Caco-2 (cell line): ENCODE measurements at regions not wholly inside any gene's neighbourhood (a gene's known extent, or its start where the extent isn't known, plus 50 kb on each side); places are given as distances from the start of the nearest gene placed in this dataset.

Experiments used
- BruUV-seq: library from RNA; stranded (reverse); fragments of 400-500 nt; replicated peaks from 2 replicates; lab custom pipeline; 2021; lab: Mats Ljungman, UMichigan
- CTCF ChIA-PET: fragments of 300-600 bp; sonication (Branson Sonifier 250); formaldehyde crosslinking; loops from one replicate; lab custom pipeline; 2022; ENCODE audit warnings: antibody characterized with exemption; lab: Charles Lee
- POLR2A ChIA-PET: fragments of 300-600 bp; sonication (Branson Sonifier 250); formaldehyde crosslinking; loops from one replicate; lab custom pipeline; 2022; ENCODE audit warnings: antibody characterized with exemption; lab: Charles Lee
- DNase-seq, 2 experiments: peaks; one replicate each; pipeline versions ENCODE4 v3.0.0 to v3.0.0-alpha.2; 2020 to 2022
- H3K27me3 ChIP-seq: replicated peaks from 2 replicates; pipeline ENCODE4 v1.6.0; 2011; ENCODE audit warnings: low read length; ENCODE audit not compliant: control insufficient read depth, insufficient read depth
- H3K36me3 ChIP-seq: 2 replicates; pipeline ENCODE4 v1.5.1; 2011; ENCODE audit warnings: low read length; ENCODE audit not compliant: control insufficient read depth, insufficient read depth
- H3K4me1 ChIP-seq: fragments of 250-450 bp; sonication (Bioruptor Pico); 2 replicates; pipeline ENCODE4 v1.5.1; 2020; ENCODE audit warnings: mild to moderate bottlenecking
- H3K4me3 ChIP-seq: 2 replicates; pipeline ENCODE4 v1.5.1; 2011; ENCODE audit warnings: low read depth, mild to moderate bottlenecking, control low read depth, low read length
- H3K9me3 ChIP-seq: fragments of 250-450 bp; sonication (Bioruptor Pico); 2 replicates; pipeline ENCODE4 v1.5.1; 2020; ENCODE audit warnings: mild to moderate bottlenecking, moderate library complexity
- H3K27ac Mint-ChIP-seq: one replicate; pipeline ENCODE4 v1.8.0; 2022; ENCODE audit warnings: mixed read lengths; ENCODE audit not compliant: unreplicated experiment
- H3K27me3 Mint-ChIP-seq: one replicate; pipeline ENCODE4 v1.8.0; 2022; ENCODE audit warnings: mixed read lengths; ENCODE audit not compliant: insufficient read depth, unreplicated experiment
- H3K36me3 Mint-ChIP-seq: one replicate; pipeline ENCODE4 v1.8.0; 2022; ENCODE audit warnings: mild to moderate bottlenecking, mixed read lengths; ENCODE audit not compliant: insufficient read depth, unreplicated experiment
- H3K4me1 Mint-ChIP-seq: one replicate; pipeline ENCODE4 v1.8.0; 2022; ENCODE audit warnings: low read depth, mixed read lengths; ENCODE audit not compliant: unreplicated experiment
- H3K4me3 Mint-ChIP-seq: one replicate; pipeline ENCODE4 v1.8.0; 2022; ENCODE audit warnings: mild to moderate bottlenecking, moderate library complexity, mixed read lengths; ENCODE audit not compliant: unreplicated experiment
- H3K9me3 Mint-ChIP-seq: one replicate; pipeline ENCODE4 v1.8.0; 2022; ENCODE audit warnings: mixed read lengths; ENCODE audit not compliant: unreplicated experiment
- intact Hi-C: fragments of 100-400 bp; cut with micrococcal nuclease; formaldehyde crosslinking; loops from one replicate; pipeline ENCODE4 v1.10.0; 2022; ENCODE audit not compliant: unreplicated experiment
- TF ChIP-seq, protein P1 (sequence below), 2 experiments: fragments of 200-600 bp in 1 of 2; IDR thresholded peaks; 1 replicate in 1 of 2; 2 replicates in 1 of 2; pipeline versions ENCODE4 v1.5.1 to v1.8.0; 2011 to 2022; ENCODE audit warnings: antibody characterized with exemption in 1 of 2, control low read depth in 1 of 2, inconsistent platforms in 1 of 2, low read depth in 1 of 2, low read length in 1 of 2, mild to moderate bottlenecking in 1 of 2, moderate library complexity in 1 of 2; ENCODE audit not compliant: insufficient read depth in 1 of 2, severe bottlenecking in 1 of 2, unreplicated experiment in 1 of 2

DNA sequence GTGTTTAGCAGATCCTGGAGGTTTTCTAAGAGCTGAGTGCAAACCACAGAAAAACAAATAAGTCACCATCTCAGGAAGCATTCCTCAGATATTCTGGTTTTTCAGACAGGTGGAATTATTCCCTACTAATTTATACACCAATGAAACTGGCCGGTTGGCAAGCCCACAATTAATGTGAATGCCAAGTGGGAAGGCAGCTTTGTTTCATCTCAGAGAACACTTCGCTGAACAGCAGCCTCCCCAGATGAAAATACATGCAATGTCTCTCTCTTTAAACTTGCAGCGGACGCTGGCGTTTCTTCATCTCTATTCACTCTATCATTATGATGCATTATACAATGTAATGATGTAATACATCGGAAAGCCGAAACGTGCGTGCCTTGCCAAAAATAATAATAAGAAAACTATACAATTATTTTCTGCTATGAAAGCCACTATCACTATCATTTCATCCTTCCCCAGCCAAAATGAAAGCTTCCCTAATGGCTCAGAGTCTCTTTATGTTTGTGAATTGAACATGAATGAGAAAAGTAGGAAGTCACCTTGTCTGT, 649.4 kb downstream of the BCL11A start:
- intact Hi-C loops: no loop called here
- Mint-ChIP-seq H3K4me1 (no peaks in the 10 kb centered on the region), H3K36me3 (no peaks in the 10 kb centered on the region), H3K27ac (no peak overlapping the region), H3K27me3 (peaks cover 6% of the 10 kb centered on the region), H3K4me3 (no peak overlapping the region), H3K9me3 (no peaks in the 10 kb centered on the region)
- TF ChIP-seq, protein P1, sequence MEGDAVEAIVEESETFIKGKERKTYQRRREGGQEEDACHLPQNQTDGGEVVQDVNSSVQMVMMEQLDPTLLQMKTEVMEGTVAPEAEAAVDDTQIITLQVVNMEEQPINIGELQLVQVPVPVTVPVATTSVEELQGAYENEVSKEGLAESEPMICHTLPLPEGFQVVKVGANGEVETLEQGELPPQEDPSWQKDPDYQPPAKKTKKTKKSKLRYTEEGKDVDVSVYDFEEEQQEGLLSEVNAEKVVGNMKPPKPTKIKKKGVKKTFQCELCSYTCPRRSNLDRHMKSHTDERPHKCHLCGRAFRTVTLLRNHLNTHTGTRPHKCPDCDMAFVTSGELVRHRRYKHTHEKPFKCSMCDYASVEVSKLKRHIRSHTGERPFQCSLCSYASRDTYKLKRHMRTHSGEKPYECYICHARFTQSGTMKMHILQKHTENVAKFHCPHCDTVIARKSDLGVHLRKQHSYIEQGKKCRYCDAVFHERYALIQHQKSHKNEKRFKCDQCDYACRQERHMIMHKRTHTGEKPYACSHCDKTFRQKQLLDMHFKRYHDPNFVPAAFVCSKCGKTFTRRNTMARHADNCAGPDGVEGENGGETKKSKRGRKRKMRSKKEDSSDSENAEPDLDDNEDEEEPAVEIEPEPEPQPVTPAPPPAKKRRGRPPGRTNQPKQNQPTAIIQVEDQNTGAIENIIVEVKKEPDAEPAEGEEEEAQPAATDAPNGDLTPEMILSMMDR (IDR thresholded peaks at IDR 0.05; ENCODE audit: insufficient read depth in 1 of 2, low read depth in 1 of 2, low read length in 1 of 2, severe bottlenecking in 1 of 2, unreplicated experiment in 1 of 2): no peak
- no TSS peak for BruUV-seq
- no peak overlapping the region for H3K4me3 ChIP-seq
- H3K4me1 ChIP-seq: no peaks in the 10 kb centered on the region
- no peaks in the 10 kb centered on the region for H3K9me3 ChIP-seq
- ChIA-PET CTCF (no interaction called here), POLR2A (no interaction called here)
- no peak for DNase-seq
- H3K27me3 ChIP-seq: no peaks in the 10 kb centered on the region
- no peaks in the 10 kb centered on the region for H3K36me3 ChIP-seq

DNA sequence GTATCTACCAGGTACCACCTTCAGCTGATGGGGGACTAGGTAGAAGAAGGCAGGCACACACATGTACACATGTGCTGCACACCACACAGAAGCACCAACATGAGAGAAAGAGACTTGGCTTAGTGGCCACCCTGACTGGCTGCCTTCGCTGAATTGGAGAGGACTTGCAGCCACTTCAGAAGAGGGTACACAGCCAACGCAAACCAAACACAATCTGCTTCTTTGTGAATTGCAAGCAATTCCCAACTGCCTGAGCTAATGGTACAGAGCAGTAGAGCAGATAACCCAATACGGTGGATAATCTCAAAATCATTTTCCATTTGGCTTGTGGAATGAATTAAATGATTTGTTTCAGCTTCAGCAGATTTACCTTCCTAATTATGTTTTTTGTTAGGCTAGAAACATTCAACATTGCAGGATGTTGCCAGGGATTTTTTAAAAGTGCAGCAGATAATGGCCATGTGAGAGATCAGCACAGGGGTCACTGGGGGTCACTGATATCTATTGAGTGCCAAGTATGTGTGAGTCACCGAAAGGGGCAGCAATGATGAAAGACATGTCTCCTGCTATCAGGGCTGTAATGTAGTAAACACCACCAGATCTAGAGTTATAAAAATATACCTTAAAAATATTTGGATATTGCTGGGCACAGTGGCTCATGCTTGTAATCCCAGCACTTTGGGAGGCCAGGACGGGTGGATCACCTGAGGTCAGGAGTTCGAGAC, 652.6 kb downstream of the BCL11A start:
- H3K4me1 Mint-ChIP-seq: no peaks in the 10 kb centered on the region
- DNase-seq: no peak
- ChIA-PET CTCF (no interaction called here), POLR2A (no interaction called here)
- Histone ChIP-seq H3K4me3 (no peak overlapping the region), H3K27me3 (no peaks in the 10 kb centered on the region), H3K9me3 (no peaks in the 10 kb centered on the region), H3K4me1 (no peaks in the 10 kb centered on the region), H3K36me3 (no peaks in the 10 kb centered on the region)
- H3K4me3 Mint-ChIP-seq: no peak overlapping the region
- intact Hi-C loops: no loop called here
- BruUV-seq: no TSS peak
- H3K27me3 Mint-ChIP-seq: peaks cover 11% of the 10 kb centered on the region
- TF ChIP-seq, protein P1 (IDR thresholded peaks at IDR 0.05; ENCODE audit: insufficient read depth in 1 of 2, low read depth in 1 of 2, low read length in 1 of 2, severe bottlenecking in 1 of 2, unreplicated experiment in 1 of 2): no peak
- H3K9me3 Mint-ChIP-seq: no peaks in the 10 kb centered on the region
- H3K27ac Mint-ChIP-seq: no peak overlapping the region
- H3K36me3 Mint-ChIP-seq: no peaks in the 10 kb centered on the region

DNA sequence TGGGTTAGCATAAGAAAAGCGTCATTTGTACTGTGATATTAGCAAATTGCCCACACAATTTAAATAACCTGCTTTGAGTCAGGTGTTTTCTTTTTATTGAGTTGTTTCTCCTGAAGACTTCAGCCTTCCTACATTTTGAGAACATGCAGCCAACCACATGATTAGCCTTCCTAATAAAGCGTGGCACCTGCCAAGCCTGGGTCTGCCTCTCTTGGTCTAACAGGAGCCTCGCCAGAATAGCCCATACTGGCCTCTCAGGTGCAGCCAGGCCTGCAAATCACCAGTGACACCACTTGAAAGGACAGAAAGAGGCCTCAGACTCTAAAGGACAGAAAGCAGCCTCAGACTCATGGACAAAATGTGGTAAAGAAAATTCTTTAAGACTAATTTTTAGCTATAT, 653.8 kb downstream of the BCL11A start:
- Histone ChIP-seq H3K4me3 (no peak overlapping the region), H3K27me3 (no peaks in the 10 kb centered on the region), H3K36me3 (no peaks in the 10 kb centered on the region), H3K9me3 (no peaks in the 10 kb centered on the region), H3K4me1 (no peaks in the 10 kb centered on the region)
- BruUV-seq: no TSS peak
- Mint-ChIP-seq H3K27me3 (peaks cover 12% of the 10 kb centered on the region), H3K27ac (no peak overlapping the region), H3K4me1 (no peaks in the 10 kb centered on the region), H3K36me3 (no peaks in the 10 kb centered on the region), H3K4me3 (no peak overlapping the region), H3K9me3 (no peaks in the 10 kb centered on the region)
- no peak for DNase-seq
- ChIA-PET POLR2A (no interaction called here), CTCF (no interaction called here)
- TF ChIP-seq, protein P1 (IDR thresholded peaks at IDR 0.05; ENCODE audit: insufficient read depth in 1 of 2, low read depth in 1 of 2, low read length in 1 of 2, severe bottlenecking in 1 of 2, unreplicated experiment in 1 of 2): no peak
- intact Hi-C loops: no loop called here
